Peyer's patch (tissue), 4 donors: ENCODE measurements at regions not wholly inside any gene's neighbourhood (a gene's known extent, or its start where the extent isn't known, plus 50 kb on each side); places are given as distances from the start of the nearest gene placed in this dataset.

Experiments
- CTCF ChIP-seq, 6 experiments: fragments of 450-650 bp in 4 of 6; fragments of 200-600 bp in 2 of 6; sonication (generic) in 1 of 6; IDR thresholded peaks; one replicate each; pipeline ENCODE4 v1.5.1; 2017 to 2019; ENCODE audit warnings: antibody characterized with exemption in 6 of 6, mild to moderate bottlenecking in 3 of 6, moderate library complexity in 1 of 6
- POLR2A ChIP-seq, 2 donors: fragments of 450-650 bp; IDR thresholded peaks; one replicate each; pipeline ENCODE4 v1.5.1; 2017; ENCODE audit warnings: antibody characterized with exemption in 2 of 2, mild to moderate bottlenecking in 2 of 2, moderate library complexity in 2 of 2

GRCh38 chr21:34235514-34235913 is 128.3 kb upstream of the KCNE2 start:
- TF ChIP-seq CTCF (IDR thresholded peaks at IDR 0.05) (no peak), POLR2A (IDR thresholded peaks at IDR 0.05) (no peak)
